8988T (cell line): ENCODE measurements at regions not wholly inside any gene's neighbourhood (a gene's known extent, or its start where the extent isn't known, plus 50 kb on each side); places are given as distances from the start of the nearest gene placed in this dataset.
"Not testable (repeated sequence)": the region's sequence is repeated elsewhere in the genome, so short reads cannot be mapped to it uniquely, and the experiment has no call there.

Experiments used
- DNase-seq: peaks from one replicate; pipeline ENCODE4 v3.0.0; 2011

- DNase-seq = no peak
Measured at GRCh38 chr2:40043641-40044040, 264.6 kb upstream of the THUMPD2 start.

- no peak for DNase-seq
Measured at GRCh38 chr2:40043191-40043590, 264.1 kb upstream of the THUMPD2 start.

GRCh38 chr2:40041422-40042382 lies 262.6 kb upstream of the THUMPD2 start:
- no peak for DNase-seq

GRCh38 chr2:40039549-40039948 lies 260.5 kb upstream of the THUMPD2 start:
- DNase-seq = no peak

- DNase-seq = no peak
Measured at GRCh38 chr2:40038646-40039045, 259.6 kb upstream of the THUMPD2 start.

- DNase-seq = no peak
Measured at GRCh38 chr2:40037303-40037702, 258.2 kb upstream of the THUMPD2 start.

- no peak for DNase-seq
Measured at GRCh38 chr2:40036241-40036640, 257.2 kb upstream of the THUMPD2 start.

GRCh38 chr2:40034801-40035200 lies 255.7 kb upstream of the THUMPD2 start:
- DNase-seq = no peak

- DNase-seq = no peak
Measured at GRCh38 chr2:40034198-40034597, 255.1 kb upstream of the THUMPD2 start.

- DNase-seq = no peak
Measured at GRCh38 chr2:40033781-40034180, 254.7 kb upstream of the THUMPD2 start.

- DNase-seq = no peak
Measured at GRCh38 chr2:40032650-40033319, 253.7 kb upstream of the THUMPD2 start.

GRCh38 chr2:40030456-40030975 lies 251.5 kb upstream of the THUMPD2 start:
- DNase-seq = no peak

- DNase-seq = no peak
Measured at GRCh38 chr2:40028792-40029488, 249.9 kb upstream of the THUMPD2 start.

- no peak for DNase-seq
Measured at GRCh38 chr2:40027968-40028367, 248.9 kb upstream of the THUMPD2 start.

- not testable (repeated sequence) for DNase-seq
Measured at GRCh38 chr2:40025276-40025675, 246.2 kb upstream of the THUMPD2 start.

- no peak for DNase-seq
Measured at GRCh38 chr2:40020997-40021396, 241.9 kb upstream of the THUMPD2 start.

- no peak for DNase-seq
Measured at GRCh38 chr2:40016151-40016885, 237.3 kb upstream of the THUMPD2 start.

GRCh38 chr2:40013962-40014361 lies 234.9 kb upstream of the THUMPD2 start:
- DNase-seq = not testable (repeated sequence)

- DNase-seq = no peak
Measured at GRCh38 chr2:40004336-40004735, 225.3 kb upstream of the THUMPD2 start.

- no peak for DNase-seq
Measured at GRCh38 chr2:40002339-40002738, 223.3 kb upstream of the THUMPD2 start.

- no peak for DNase-seq
Measured at GRCh38 chr2:39999864-40000263, 220.8 kb upstream of the THUMPD2 start.

- DNase-seq = no peak
Measured at GRCh38 chr2:39998617-39999016, 219.6 kb upstream of the THUMPD2 start.
